OCI-LY3 (cell line): ENCODE measurements at regions not wholly inside any gene's neighbourhood (a gene's known extent, or its start where the extent isn't known, plus 50 kb on each side); places are given as distances from the start of the nearest gene placed in this dataset.

Experiments used
- EZH2phosphoT487 ChIP-seq: fragments of 200-600 bp; shearing (Covaris generic); IDR thresholded peaks from 2 replicates; pipeline ENCODE4 v1.6.1; 2018; ENCODE audit warnings: antibody characterized with exemption, mixed run types, low read depth
- TF ChIP-seq, protein P1 (sequence below): fragments of 200-600, 300-600 bp; sonication (generic); IDR thresholded peaks from 2 replicates; pipeline ENCODE4 v1.5.1; 2014; ENCODE audit warnings: antibody characterized with exemption, low read length, low read depth

DNA sequence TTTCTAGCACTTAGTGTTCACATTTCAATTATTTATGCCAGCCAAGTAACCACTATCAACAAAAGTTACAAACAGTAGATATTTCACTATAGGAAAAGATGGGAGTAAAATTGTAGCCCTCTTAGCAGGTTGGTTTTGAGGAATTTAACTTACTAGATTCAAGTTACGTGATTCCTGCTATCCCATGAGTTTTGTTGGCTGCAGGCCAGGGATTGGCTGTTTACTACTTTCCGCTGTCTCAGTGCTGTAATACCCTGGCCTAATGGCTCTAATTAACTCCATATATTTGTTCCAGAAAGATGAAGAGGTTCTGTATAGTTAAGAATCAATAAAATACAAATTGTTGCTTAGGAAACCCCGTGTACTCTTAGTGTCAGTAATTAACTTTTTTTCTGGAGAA, 55.5 kb upstream of the MAGED1 start:
- TF ChIP-seq, protein P1, sequence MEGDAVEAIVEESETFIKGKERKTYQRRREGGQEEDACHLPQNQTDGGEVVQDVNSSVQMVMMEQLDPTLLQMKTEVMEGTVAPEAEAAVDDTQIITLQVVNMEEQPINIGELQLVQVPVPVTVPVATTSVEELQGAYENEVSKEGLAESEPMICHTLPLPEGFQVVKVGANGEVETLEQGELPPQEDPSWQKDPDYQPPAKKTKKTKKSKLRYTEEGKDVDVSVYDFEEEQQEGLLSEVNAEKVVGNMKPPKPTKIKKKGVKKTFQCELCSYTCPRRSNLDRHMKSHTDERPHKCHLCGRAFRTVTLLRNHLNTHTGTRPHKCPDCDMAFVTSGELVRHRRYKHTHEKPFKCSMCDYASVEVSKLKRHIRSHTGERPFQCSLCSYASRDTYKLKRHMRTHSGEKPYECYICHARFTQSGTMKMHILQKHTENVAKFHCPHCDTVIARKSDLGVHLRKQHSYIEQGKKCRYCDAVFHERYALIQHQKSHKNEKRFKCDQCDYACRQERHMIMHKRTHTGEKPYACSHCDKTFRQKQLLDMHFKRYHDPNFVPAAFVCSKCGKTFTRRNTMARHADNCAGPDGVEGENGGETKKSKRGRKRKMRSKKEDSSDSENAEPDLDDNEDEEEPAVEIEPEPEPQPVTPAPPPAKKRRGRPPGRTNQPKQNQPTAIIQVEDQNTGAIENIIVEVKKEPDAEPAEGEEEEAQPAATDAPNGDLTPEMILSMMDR: no peak
- no peak for TF ChIP-seq EZH2phosphoT487
